ENCODE measurements at regions not wholly inside any gene's neighbourhood (a gene's known extent, or its start where the extent isn't known, plus 50 kb on each side); places are given as distances from the start of the nearest gene placed in this dataset.

GRCh38 chr2:82275599-82275998 lies 1971.0 kb upstream of the LRRTM1 start:
- Mint-ChIP-seq H3K4me1 (ENCODE audit: low read depth) (no peaks in the 10 kb centered on the region), H3K36me3 (ENCODE audit: low read depth) (no peaks in the 10 kb centered on the region), H3K27me3 (no peaks in the 10 kb centered on the region), H3K4me3 (no peak overlapping the region), H3K27ac (no peak overlapping the region), H3K9me3 (peaks cover 22% of the 10 kb centered on the region)
- no peak for DNase-seq

- Mint-ChIP-seq H3K27me3 (no peaks in the 10 kb centered on the region), H3K36me3 (ENCODE audit: low read depth) (no peaks in the 10 kb centered on the region), H3K4me3 (no peak overlapping the region), H3K4me1 (ENCODE audit: low read depth) (no peaks in the 10 kb centered on the region), H3K9me3 (peaks cover 12% of the 10 kb centered on the region), H3K27ac (no peak overlapping the region)
- no peak for DNase-seq
These were observed 1963.9 kb upstream of the LRRTM1 start for GRCh38 chr2:82268446-82268845.

GRCh38 chr2:82260521-82260920 lies 1956.0 kb upstream of the LRRTM1 start:
- DNase-seq: no peak
- no peaks in the 10 kb centered on the region for H3K36me3 Mint-ChIP-seq (ENCODE audit: low read depth)
- no peak overlapping the region for H3K4me3 Mint-ChIP-seq
- H3K27me3 Mint-ChIP-seq: no peaks in the 10 kb centered on the region
- H3K27ac Mint-ChIP-seq: no peak overlapping the region
- no peaks in the 10 kb centered on the region for H3K4me1 Mint-ChIP-seq (ENCODE audit: low read depth)
- H3K9me3 Mint-ChIP-seq: peaks cover 23% of the 10 kb centered on the region

- Mint-ChIP-seq H3K27ac (no peak overlapping the region), H3K4me3 (no peak overlapping the region)
These were observed 1955.0 kb upstream of the LRRTM1 start for GRCh38 chr2:82259551-82259950.

GRCh38 chr2:82257796-82258555 lies 1953.4 kb upstream of the LRRTM1 start:
- H3K27ac Mint-ChIP-seq: no peak overlapping the region
- peaks cover 32% of the 10 kb centered on the region for H3K9me3 Mint-ChIP-seq
- H3K36me3 Mint-ChIP-seq (ENCODE audit: low read depth): no peaks in the 10 kb centered on the region
- DNase-seq: no peak
- H3K27me3 Mint-ChIP-seq: no peaks in the 10 kb centered on the region
- no peaks in the 10 kb centered on the region for H3K4me1 Mint-ChIP-seq (ENCODE audit: low read depth)
- no peak overlapping the region for H3K4me3 Mint-ChIP-seq

More at GRCh38 chr2:82259551-82259950, 1955.0 kb upstream of the LRRTM1 start:
- Mint-ChIP-seq H3K27me3 (no peaks in the 10 kb centered on the region), H3K4me1 (ENCODE audit: low read depth) (no peaks in the 10 kb centered on the region), H3K36me3 (ENCODE audit: low read depth) (no peaks in the 10 kb centered on the region), H3K9me3 (peaks cover 24% of the 10 kb centered on the region)
- no peak for DNase-seq

GRCh38 chr2:82256983-82257632 lies 1952.6 kb upstream of the LRRTM1 start:
- Mint-ChIP-seq H3K4me3 (no peak overlapping the region), H3K36me3 (ENCODE audit: low read depth) (no peaks in the 10 kb centered on the region), H3K9me3 (peaks cover 33% of the 10 kb centered on the region), H3K27me3 (no peaks in the 10 kb centered on the region), H3K27ac (no peak overlapping the region), H3K4me1 (ENCODE audit: low read depth) (no peaks in the 10 kb centered on the region)
- DNase-seq: no peak

GRCh38 chr2:82256288-82256687 lies 1951.7 kb upstream of the LRRTM1 start:
- H3K9me3 Mint-ChIP-seq: peaks cover 40% of the 10 kb centered on the region
- no peaks in the 10 kb centered on the region for H3K36me3 Mint-ChIP-seq (ENCODE audit: low read depth)
- H3K4me3 Mint-ChIP-seq: no peak overlapping the region
- no peaks in the 10 kb centered on the region for H3K4me1 Mint-ChIP-seq (ENCODE audit: low read depth)
- no peaks in the 10 kb centered on the region for H3K27me3 Mint-ChIP-seq
- DNase-seq: no peak
- H3K27ac Mint-ChIP-seq: no peak overlapping the region

- Mint-ChIP-seq H3K27me3 (no peaks in the 10 kb centered on the region), H3K4me3 (no peak overlapping the region), H3K36me3 (ENCODE audit: low read depth) (no peaks in the 10 kb centered on the region), H3K27ac (no peak overlapping the region), H3K9me3 (peaks cover 43% of the 10 kb centered on the region), H3K4me1 (ENCODE audit: low read depth) (no peaks in the 10 kb centered on the region)
- DNase-seq: no peak
These were observed 1950.2 kb upstream of the LRRTM1 start for GRCh38 chr2:82254728-82255127.

GRCh38 chr2:82246220-82246775 lies 1941.7 kb upstream of the LRRTM1 start:
- Mint-ChIP-seq H3K9me3 (peaks cover 16% of the 10 kb centered on the region), H3K36me3 (ENCODE audit: low read depth) (no peaks in the 10 kb centered on the region), H3K4me1 (ENCODE audit: low read depth) (no peaks in the 10 kb centered on the region), H3K27me3 (no peaks in the 10 kb centered on the region), H3K4me3 (no peak overlapping the region), H3K27ac (no peak overlapping the region)
- DNase-seq: no peak

- Mint-ChIP-seq H3K9me3 (peaks cover 16% of the 10 kb centered on the region), H3K27me3 (no peaks in the 10 kb centered on the region), H3K36me3 (ENCODE audit: low read depth) (no peaks in the 10 kb centered on the region), H3K27ac (no peak overlapping the region), H3K4me1 (ENCODE audit: low read depth) (no peaks in the 10 kb centered on the region), H3K4me3 (no peak overlapping the region)
- no peak for DNase-seq
These were observed 1934.6 kb upstream of the LRRTM1 start for GRCh38 chr2:82239176-82239575.

GRCh38 chr2:82237994-82238662 lies 1933.6 kb upstream of the LRRTM1 start:
- H3K4me1 Mint-ChIP-seq (ENCODE audit: low read depth): no peaks in the 10 kb centered on the region
- H3K27me3 Mint-ChIP-seq: no peaks in the 10 kb centered on the region
- no peak overlapping the region for H3K27ac Mint-ChIP-seq
- DNase-seq: no peak
- peaks cover 16% of the 10 kb centered on the region for H3K9me3 Mint-ChIP-seq
- no peaks in the 10 kb centered on the region for H3K36me3 Mint-ChIP-seq (ENCODE audit: low read depth)
- no peak overlapping the region for H3K4me3 Mint-ChIP-seq

- H3K4me1 Mint-ChIP-seq (ENCODE audit: low read depth): no peaks in the 10 kb centered on the region
- no peaks in the 10 kb centered on the region for H3K36me3 Mint-ChIP-seq (ENCODE audit: low read depth)
- no peaks in the 10 kb centered on the region for H3K27me3 Mint-ChIP-seq
- H3K27ac Mint-ChIP-seq: no peak overlapping the region
- no peak overlapping the region for H3K4me3 Mint-ChIP-seq
- no peak for DNase-seq
- peaks cover 5% of the 10 kb centered on the region for H3K9me3 Mint-ChIP-seq
These were observed 1929.8 kb upstream of the LRRTM1 start for GRCh38 chr2:82234283-82234874.

GRCh38 chr2:82233806-82234205 lies 1929.3 kb upstream of the LRRTM1 start:
- H3K27ac Mint-ChIP-seq: no peak overlapping the region
- H3K36me3 Mint-ChIP-seq (ENCODE audit: low read depth): no peaks in the 10 kb centered on the region
- no peak overlapping the region for H3K4me3 Mint-ChIP-seq

GRCh38 chr2:82230406-82230805 lies 1925.9 kb upstream of the LRRTM1 start:
- H3K27me3 Mint-ChIP-seq: no peaks in the 10 kb centered on the region

More at GRCh38 chr2:82233806-82234205, 1929.3 kb upstream of the LRRTM1 start:
- no peaks in the 10 kb centered on the region for H3K27me3 Mint-ChIP-seq
- no peaks in the 10 kb centered on the region for H3K4me1 Mint-ChIP-seq (ENCODE audit: low read depth)
- DNase-seq: no peak
- H3K9me3 Mint-ChIP-seq: peaks cover 5% of the 10 kb centered on the region

More at GRCh38 chr2:82230406-82230805, 1925.9 kb upstream of the LRRTM1 start:
- Mint-ChIP-seq H3K27ac (no peak overlapping the region), H3K4me3 (no peak overlapping the region), H3K4me1 (ENCODE audit: low read depth) (no peaks in the 10 kb centered on the region), H3K36me3 (ENCODE audit: low read depth) (no peaks in the 10 kb centered on the region), H3K9me3 (peaks cover 10% of the 10 kb centered on the region)
- DNase-seq: no peak
